ENCODE measurements at regions not wholly inside any gene's neighbourhood (a gene's known extent, or its start where the extent isn't known, plus 50 kb on each side); places are given as distances from the start of the nearest gene placed in this dataset.

DNA sequence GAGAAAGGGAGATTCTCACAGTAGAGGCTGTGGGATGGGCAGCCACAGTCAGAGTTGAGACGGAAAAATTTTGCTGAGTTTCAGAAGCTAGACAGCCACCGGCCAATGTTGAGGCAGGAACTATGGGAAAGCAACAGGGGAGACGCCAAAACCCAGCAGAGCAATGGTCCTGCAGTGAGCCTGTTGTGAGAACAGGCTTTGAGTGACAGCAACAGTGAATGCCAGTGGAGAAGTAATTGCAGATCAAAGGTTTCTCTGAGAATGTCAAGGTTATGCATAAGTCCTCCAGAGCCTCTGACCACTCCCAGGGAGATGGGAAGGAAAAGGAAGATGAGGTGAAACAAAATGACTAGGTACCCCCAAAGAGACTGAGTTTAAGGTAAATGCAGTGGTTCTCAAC lies 54.2 kb upstream of the DAAM1 start (continued):
- no peak for TF ChIP-seq CHD7 (IDR thresholded peaks at IDR 0.05; ENCODE audit: insufficient replicate concordance, low read length)
- no peak for TF ChIP-seq SP2 (IDR thresholded peaks at IDR 0.05; ENCODE audit: low read length)
- TF ChIP-seq, protein P1, sequence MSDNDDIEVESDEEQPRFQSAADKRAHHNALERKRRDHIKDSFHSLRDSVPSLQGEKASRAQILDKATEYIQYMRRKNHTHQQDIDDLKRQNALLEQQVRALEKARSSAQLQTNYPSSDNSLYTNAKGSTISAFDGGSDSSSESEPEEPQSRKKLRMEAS (IDR thresholded peaks at IDR 0.05) = no peak
- TF ChIP-seq CHD2 (IDR thresholded peaks at IDR 0.05; ENCODE audit: low read length) = no peak
- TF ChIP-seq TAF1 (IDR thresholded peaks at IDR 0.05; ENCODE audit: low read depth, low read length) = no peak
- TF ChIP-seq SP4 (IDR thresholded peaks at IDR 0.05; ENCODE audit: low read length) = no peak
- TF ChIP-seq GTF2F1 (IDR thresholded peaks at IDR 0.05; ENCODE audit: borderline replicate concordance, low read depth, low read length) = no peak
